ENCODE measurements at regions not wholly inside any gene's neighbourhood (a gene's known extent, or its start where the extent isn't known, plus 50 kb on each side); places are given as distances from the start of the nearest gene placed in this dataset.

GRCh38 chr6:15184441-15184861 is 61.4 kb upstream of the JARID2 start:
- no peak for FAIRE-seq
- Histone ChIP-seq H3K4me3 (no peak overlapping the region), H3K4me1 (ENCODE audit: control insufficient read depth, insufficient read depth, low read length) (peaks cover 10% of the 10 kb centered on the region), H3K27ac (ENCODE audit: control insufficient read depth, insufficient read depth) (no peak overlapping the region), H2AFZ (ENCODE audit: control insufficient read depth, low read depth, low read length) (peak overlapping the region; percentile 41), H3K36me3 (ENCODE audit: control insufficient read depth in 2 of 2, insufficient read depth in 2 of 2, low read length in 1 of 2) (no peaks in the 10 kb centered on the region), H3K9ac (ENCODE audit: control insufficient read depth, insufficient read depth, low read length) (no peak overlapping the region), H3K4me2 (ENCODE audit: control insufficient read depth, insufficient read depth) (peak overlapping the region; percentile 64), H4K20me1 (ENCODE audit: control insufficient read depth, insufficient read depth) (no peaks in the 10 kb centered on the region), H3K27me3 (replicated peaks in 1 of 2; ENCODE audit: control insufficient read depth in 2 of 2, insufficient read depth in 2 of 2, low read length in 1 of 2) (no peaks in the 10 kb centered on the region), H3K9me3 (replicated peaks; ENCODE audit: control insufficient read depth, insufficient read depth, low read length) (no peaks in the 10 kb centered on the region), H3K79me2 (ENCODE audit: control insufficient read depth, insufficient read depth, low read length) (no peaks in the 10 kb centered on the region)
- CTCF ChIA-PET, result no interaction called here
- 0% methylated on average over 2 of the region's 2 CpGs for whole genome bisulfite sequencing (ENCODE audit: insufficient coverage, insufficient replicate concordance, low lambda C conversion rate, missing lambda C conversion rate)
- SMC1A ChIA-PET (ENCODE audit: uncharacterized antibody, unreplicated experiment), result no interaction called here
- intact Hi-C loops (cut with micrococcal nuclease; ENCODE audit: unreplicated experiment) (no loop called here), in situ Hi-C loops (cut with MboI) (no loop called here)
- POLR2A ChIA-PET, result no interaction called here
- ATAC-seq, result peak; percentile 96
- DNase-seq (ENCODE audit: low read depth, low spot score), result peak; percentile 15
- BruUV-seq (replicated peaks), result no TSS peak
- RAD21 ChIA-PET (ENCODE audit: unreplicated experiment), result interaction anchor here (0.6 to 1.8 kb wide), 2 partner anchors 14 to 114 kb away, joined by 3 to 5 read pairs; no protein-coding TSS in a partner anchor
- TF ChIP-seq DPF2 (IDR thresholded peaks at IDR 0.05) (no peak), NRF1 (conservative IDR thresholded peaks at IDR 0.05; ENCODE audit: low read depth, low read length) (no peak), ETV6 (conservative IDR thresholded peaks at IDR 0.05 in 1 of 2, IDR thresholded peaks at IDR 0.05 in 1 of 2; ENCODE audit: borderline replicate concordance in 1 of 2, low read depth in 1 of 2) (peak in 1 of 2 experiments; percentile 51; a peak in 2 of 4 replicates), CEBPZ (IDR thresholded peaks at IDR 0.05; ENCODE audit: low read depth, low read length) (no peak), SKIL (IDR thresholded peaks at IDR 0.05; ENCODE audit: low read depth, poor library complexity, severe bottlenecking) (no peak), HSF1 (IDR thresholded peaks at IDR 0.05; ENCODE audit: low read depth, low read length) (no peak), TCF3 (IDR thresholded peaks at IDR 0.05; ENCODE audit: borderline replicate concordance, insufficient read depth, low read depth, low read length) (no peak), RELB (IDR thresholded peaks at IDR 0.05; ENCODE audit: low read depth) (0 out of 2 replicates have a peak, but pooled peaks have one; percentile 19), PKNOX1 (IDR thresholded peaks at IDR 0.05) (0 out of 2 replicates have a peak, but pooled peaks have one; percentile 3), ESRRA (IDR thresholded peaks at IDR 0.05; ENCODE audit: low read length) (no peak), IKZF2 (IDR thresholded peaks at IDR 0.05) (no peak), SMARCA5 (IDR thresholded peaks at IDR 0.05) (no peak)

All from GM12878 (cell line).